ENCODE measurements at regions not wholly inside any gene's neighbourhood (a gene's known extent, or its start where the extent isn't known, plus 50 kb on each side); places are given as distances from the start of the nearest gene placed in this dataset.

- Histone ChIP-seq H3K4me3 (ENCODE audit: low read length) (no peak overlapping the region), H3K79me2 (replicated peaks; ENCODE audit: insufficient read depth, low read length) (no peaks in the 10 kb centered on the region), H3K9me3 (ENCODE audit: low read length) (no peaks in the 10 kb centered on the region), H3F3A (ENCODE audit: insufficient read depth, low read length, poor library complexity, severe bottlenecking) (no peaks in the 10 kb centered on the region), H4K20me1 (ENCODE audit: insufficient read depth) (no peaks in the 10 kb centered on the region), H2AFZ (ENCODE audit: low read depth, low read length) (no peak overlapping the region), H3K4me2 (ENCODE audit: low read length) (no peak overlapping the region), H3K27me3 (ENCODE audit: insufficient read depth, low read depth, low read length) (no peaks in the 10 kb centered on the region), H3K27ac (ENCODE audit: low read length) (no peak overlapping the region), H3K36me3 (ENCODE audit: insufficient read depth, low read length) (no peaks in the 10 kb centered on the region), H3K9me2 (ENCODE audit: insufficient read depth, low read length) (no peaks in the 10 kb centered on the region), H3K9ac (ENCODE audit: low read length) (no peak overlapping the region)
- TF ChIP-seq EZH2 (IDR thresholded peaks at IDR 0.05; ENCODE audit: borderline replicate concordance, insufficient read depth, low read length, poor library complexity, severe bottlenecking) (no peak), POLR2AphosphoS5 (IDR thresholded peaks at IDR 0.05) (no peak), TAF1 (IDR thresholded peaks at IDR 0.05; ENCODE audit: low read depth) (no peak), EP300 (conservative IDR thresholded peaks at IDR 0.05; ENCODE audit: poor library complexity, severe bottlenecking) (no peak), MXI1 (conservative IDR thresholded peaks at IDR 0.05; ENCODE audit: poor library complexity, severe bottlenecking) (no peak), REST (IDR thresholded peaks at IDR 0.05; ENCODE audit: borderline replicate concordance) (no peak), SMC3 (conservative IDR thresholded peaks at IDR 0.05; ENCODE audit: poor library complexity) (no peak), RAD21 (conservative IDR thresholded peaks at IDR 0.05) (no peak), CTCF (IDR thresholded peaks at IDR 0.05; ENCODE audit: poor library complexity, severe bottlenecking) (no peak)
Measured at GRCh38 chr5:2129568-2130272, 247.0 kb upstream of the IRX4 start.

- Histone ChIP-seq H3K9me3 (ENCODE audit: low read length) (no peaks in the 10 kb centered on the region), H3K9me2 (ENCODE audit: insufficient read depth, low read length) (no peaks in the 10 kb centered on the region), H3K27ac (ENCODE audit: low read length) (no peak overlapping the region), H3K36me3 (ENCODE audit: insufficient read depth, low read length) (no peaks in the 10 kb centered on the region), H3K27me3 (ENCODE audit: insufficient read depth, low read depth, low read length) (no peaks in the 10 kb centered on the region), H3K4me2 (ENCODE audit: low read length) (no peak overlapping the region), H2AFZ (ENCODE audit: low read depth, low read length) (no peak overlapping the region), H3K4me3 (ENCODE audit: low read length) (no peak overlapping the region), H3F3A (ENCODE audit: insufficient read depth, low read length, poor library complexity, severe bottlenecking) (no peaks in the 10 kb centered on the region), H3K79me2 (replicated peaks; ENCODE audit: insufficient read depth, low read length) (no peaks in the 10 kb centered on the region), H3K9ac (ENCODE audit: low read length) (no peak overlapping the region), H4K20me1 (ENCODE audit: insufficient read depth) (no peaks in the 10 kb centered on the region)
- no peak for TF ChIP-seq CTCF (IDR thresholded peaks at IDR 0.05; ENCODE audit: poor library complexity, severe bottlenecking)
Measured at GRCh38 chr5:2128686-2129355, 246.1 kb upstream of the IRX4 start.

All from neural cell (in vitro differentiated cells).